Ureter (tissue), 1 donor: ENCODE measurements at regions not wholly inside any gene's neighbourhood (a gene's known extent, or its start where the extent isn't known, plus 50 kb on each side); places are given as distances from the start of the nearest gene placed in this dataset.
"Not testable (repeated sequence)": the region's sequence is repeated elsewhere in the genome, so short reads cannot be mapped to it uniquely, and the experiment has no call there.

Experiments used
- DNase-seq: peaks from one replicate; pipeline ENCODE4 v3.0.0-alpha.2; 2020; ENCODE audit warnings: low spot score
- donor health status: DM: yes; HTN: yes; CAD: no.

DNA sequence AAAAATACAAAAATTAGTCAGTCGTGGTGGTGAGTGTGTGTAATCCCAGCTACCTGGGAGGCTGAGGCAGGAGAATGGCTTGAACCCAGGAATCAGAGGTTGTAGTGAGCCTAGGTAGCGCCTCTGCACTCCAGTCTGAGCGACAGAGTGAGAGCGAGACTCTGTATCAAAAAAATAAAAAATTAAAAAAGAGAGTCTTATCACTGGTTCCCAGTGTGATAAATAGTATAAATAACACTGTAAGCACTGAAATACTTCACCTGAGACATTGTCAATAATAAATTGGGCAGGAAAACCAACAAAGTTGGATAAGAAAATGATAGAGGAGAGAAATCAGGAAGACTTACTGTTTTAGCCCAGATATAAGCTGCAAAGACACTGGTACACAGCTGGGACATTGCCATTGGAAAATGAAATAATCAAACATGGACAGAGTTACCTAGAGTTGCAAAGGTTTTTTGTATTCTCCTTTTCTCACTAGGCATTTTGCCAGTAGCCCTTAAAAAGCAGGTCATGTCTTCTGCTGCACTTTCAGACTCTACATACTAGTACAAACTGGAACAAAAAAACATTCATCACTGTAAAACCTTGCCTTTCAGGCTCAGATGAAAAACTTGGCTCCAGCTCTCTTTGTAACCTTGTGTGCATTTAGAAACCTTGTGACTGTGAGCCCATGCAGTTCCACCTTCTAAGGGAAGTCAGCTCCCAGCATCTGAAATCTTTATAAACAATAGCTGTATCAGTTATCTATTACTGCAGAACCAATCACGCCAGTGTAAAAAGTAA, 55.0 kb upstream of the PPP1R2C start:
- DNase-seq: no peak

DNA sequence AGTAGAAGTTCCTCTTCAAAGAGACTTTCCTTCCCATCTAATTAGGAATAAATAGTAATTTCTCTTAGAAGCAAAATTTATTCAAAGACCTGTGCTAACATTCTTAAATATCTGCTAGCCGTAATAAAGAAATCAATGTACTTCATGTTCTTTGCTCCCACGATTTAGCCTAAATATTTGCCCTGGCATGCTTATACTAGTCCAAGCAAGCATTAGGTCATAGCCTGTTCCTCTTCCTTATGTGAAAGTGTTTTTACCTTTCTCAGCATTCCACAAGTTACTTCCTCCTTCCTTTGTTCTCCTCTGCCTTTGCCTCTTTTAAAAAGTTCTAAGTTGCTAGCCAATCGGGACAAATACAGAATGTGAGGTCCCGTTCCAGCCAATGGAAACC, 55.6 kb upstream of the PPP1R2C start:
- not testable (repeated sequence) for DNase-seq

DNA sequence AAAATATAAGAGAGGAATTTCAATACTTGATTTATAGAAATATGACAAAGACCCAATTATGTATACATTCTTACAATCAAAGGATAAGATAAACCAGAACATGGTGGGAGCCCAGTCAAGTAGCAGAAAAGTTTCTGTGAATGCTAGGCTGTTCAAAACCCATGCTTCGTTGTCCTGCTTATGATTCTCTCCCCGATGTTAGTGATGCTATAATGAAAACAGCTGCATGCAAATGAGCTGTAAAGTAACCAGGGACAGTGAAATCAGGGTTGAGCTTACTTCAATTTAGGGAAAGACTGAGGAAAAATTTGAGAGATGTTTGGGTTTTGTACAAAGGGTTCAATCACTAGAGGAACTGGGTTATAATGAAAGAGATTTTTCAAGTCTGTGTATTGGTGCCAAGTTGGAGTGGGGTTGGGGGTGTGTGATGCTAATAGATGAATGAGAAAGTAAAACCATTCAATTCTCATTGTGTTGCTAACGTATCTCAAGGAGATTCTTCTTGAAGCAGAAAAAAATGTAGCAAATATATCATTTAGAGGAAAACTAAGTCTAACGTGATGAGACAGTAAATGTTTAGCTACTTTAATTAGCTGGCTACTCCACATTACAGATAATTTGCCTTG, 59.3 kb upstream of the PPP1R2C start:
- DNase-seq: no peak

DNA sequence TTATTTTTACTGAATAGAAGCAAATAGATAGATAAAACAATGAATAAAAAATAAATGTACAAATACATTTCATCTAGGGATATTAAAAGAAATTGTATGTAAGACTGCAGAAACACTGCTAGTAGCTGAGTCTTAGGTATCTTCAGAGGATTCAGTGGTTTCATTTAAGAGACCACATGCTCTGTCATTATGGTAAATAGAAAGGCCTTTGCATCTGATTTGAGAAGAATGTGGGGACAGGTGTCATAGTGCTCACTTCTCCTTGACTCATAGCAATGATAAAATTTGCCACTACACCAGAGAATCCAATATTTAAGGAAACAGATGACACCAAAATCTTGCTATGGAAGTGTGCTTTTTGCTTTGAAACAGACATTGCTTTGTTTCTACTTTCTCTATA, 59.8 kb upstream of the PPP1R2C start:
- no peak for DNase-seq

DNA sequence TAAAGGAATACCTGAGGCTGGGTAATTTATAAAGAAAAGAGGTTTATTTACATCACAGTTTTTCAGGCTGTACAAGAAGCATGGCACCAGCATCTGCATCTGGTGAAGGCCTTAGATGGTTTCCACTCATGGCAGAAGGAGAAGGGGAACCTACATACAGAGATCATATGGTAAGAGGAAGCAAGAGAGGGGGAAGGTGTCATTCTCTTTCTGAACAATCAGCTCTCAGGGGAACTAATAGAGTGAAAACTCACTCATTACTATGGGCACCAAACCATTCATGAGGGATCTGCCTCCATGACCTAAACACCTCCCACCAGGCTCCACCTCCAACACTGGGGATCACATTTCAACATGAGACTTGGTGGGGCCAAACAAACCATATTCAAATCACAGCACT, 61.7 kb upstream of the PPP1R2C start:
- DNase-seq: no peak

DNA sequence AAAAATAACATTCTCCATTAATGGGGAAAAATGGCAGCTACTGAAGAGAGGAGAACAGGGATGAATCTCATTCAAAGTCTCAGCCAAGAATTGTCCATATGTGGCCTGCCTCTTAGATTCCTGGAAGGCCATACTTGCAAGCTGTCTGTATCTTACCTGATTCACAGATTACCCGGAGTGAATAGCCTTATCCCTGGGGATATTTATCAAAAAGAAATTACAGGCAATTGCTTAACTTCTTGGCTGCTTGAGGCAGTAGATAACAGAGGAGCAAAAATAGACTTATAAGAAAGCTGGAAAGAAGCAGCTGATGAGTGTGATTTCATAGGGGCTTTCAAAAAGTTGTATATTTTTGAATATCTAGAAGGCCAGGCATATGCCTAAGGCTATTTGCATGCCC, 68.8 kb upstream of the PPP1R2C start:
- DNase-seq: no peak

DNA sequence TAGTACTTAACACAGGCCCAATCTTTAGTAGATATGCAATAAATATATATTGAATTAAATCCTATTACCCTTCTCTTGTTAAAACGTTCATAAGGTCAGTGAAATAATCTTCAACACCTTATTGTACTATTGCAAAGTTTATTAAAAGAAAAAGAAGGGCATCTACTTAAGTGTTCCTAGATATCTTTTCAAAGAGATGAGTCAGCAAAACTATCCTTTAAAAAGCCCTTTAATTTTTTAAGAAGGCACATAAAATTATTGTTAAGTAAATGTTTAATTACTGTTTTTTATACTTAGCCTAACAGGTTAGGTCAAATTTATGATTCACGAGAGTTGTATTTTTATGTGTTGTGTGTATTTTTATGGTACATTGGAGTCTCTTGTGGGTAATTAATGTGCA, 77.3 kb upstream of the PPP1R2C start:
- no peak for DNase-seq

DNA sequence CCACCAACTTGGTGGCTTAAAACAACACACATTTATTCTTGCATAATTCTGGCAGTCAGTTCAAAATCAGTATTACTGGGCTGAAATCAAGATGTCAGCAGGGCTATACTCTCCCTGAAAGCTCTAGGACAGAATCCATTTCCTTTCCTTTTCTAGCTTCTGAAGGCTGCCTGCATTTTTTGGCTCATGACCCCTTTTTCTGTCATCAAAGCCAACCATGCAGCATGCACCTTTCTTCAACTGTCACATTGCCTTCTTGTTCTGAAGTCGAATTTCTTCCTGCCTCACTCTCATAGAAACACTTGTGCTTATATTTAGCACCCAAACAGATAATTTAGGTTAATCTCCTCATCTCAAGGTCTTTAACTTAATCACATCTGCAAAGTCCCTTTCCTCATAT, 79.8 kb upstream of the PPP1R2C start:
- no peak for DNase-seq

DNA sequence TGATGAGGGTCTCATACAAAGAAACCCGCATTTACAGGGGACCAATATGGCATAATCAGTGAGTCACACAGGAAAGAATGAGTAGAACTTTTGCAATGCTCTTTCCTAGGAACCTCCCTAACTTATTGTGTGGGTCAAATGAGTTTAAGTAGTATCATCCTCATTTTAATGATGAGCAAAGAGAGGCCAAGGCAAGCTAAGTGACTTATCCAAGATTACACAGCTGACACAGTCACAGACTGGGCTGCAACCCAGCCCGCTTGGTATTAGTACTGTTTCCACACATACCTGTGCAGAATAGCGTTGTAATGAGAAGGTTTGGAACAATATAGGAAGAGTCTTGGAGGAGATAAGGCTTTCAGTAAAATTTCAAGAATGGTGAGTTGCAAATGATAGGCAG, 91.0 kb upstream of the PPP1R2C start:
- no peak for DNase-seq

DNA sequence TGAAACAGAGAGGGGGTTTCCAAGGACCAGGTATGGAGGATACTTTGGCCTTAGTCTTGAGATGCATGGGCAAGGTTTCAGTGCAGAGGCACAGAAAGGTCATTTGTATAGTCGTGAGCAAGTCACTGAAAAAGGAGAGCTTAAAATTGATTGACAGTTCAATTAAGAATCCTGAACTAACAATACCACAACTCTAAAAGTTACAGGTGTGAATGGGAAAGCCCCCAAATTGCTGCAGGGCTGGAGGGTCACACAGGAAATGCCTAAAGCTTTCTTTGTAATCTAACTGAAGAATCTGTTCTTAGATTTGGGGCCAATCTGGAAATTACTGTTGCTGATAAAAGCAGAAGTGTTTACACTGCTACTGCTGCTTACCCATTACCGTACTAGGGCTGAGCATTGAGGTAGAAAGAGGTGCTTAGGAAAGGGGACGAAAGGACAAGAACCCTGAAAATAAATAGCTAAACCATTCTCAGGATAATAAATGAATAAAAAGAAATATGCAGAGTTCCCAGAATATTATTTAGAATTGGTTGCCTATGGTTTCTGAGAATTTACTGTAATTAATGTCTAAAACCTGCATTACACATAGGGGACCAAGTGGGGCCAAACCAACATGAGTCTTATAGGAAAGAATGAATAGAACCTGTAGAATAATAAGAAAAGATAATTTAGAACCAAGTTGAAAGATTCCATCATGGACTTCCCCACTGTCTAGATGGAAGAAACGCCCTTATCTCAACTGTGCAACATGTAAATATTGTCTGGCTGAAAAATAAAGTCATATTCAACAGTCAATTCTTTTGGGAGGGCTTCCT, 91.9 kb upstream of the PPP1R2C start:
- no peak for DNase-seq

DNA sequence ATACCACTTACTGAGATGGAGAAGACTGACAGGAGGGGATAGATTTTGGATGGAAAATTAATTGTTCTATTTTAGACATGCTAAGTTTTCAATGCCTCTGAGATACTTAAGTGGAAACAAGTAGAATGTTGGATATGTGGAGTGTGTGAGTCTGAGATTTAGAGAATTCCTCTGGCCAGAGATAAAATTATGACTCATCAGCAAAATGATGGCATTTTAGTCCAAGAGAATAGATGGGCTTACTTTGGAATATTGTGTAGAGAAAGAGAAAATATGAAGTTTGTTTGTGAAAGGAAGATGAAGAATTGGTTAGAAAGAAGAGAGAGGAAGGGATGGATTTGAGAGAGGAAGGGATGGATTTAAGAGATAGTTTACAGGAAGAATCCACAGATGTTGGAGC, 108.6 kb upstream of the PPP1R2C start:
- no peak for DNase-seq

DNA sequence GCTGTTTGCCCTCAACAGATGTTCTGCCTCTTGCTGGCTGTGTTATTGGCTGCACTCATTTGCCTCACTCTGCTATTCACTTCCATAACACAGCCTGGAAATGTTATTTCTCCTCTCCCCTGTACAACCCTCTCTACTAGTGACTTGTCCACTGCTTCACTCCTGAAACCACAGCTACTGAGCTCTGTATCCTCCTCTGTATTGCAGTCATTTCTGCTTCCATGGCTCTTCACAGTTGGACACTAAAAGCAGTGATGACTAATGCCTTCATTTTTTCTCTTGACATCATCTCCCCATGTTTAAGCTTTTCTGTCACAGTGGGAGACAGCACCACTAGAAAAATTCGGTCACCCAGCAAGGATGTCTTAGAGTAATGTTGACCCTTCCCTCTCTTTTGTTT, 123.0 kb upstream of the PPP1R2C start:
- DNase-seq: no peak

DNA sequence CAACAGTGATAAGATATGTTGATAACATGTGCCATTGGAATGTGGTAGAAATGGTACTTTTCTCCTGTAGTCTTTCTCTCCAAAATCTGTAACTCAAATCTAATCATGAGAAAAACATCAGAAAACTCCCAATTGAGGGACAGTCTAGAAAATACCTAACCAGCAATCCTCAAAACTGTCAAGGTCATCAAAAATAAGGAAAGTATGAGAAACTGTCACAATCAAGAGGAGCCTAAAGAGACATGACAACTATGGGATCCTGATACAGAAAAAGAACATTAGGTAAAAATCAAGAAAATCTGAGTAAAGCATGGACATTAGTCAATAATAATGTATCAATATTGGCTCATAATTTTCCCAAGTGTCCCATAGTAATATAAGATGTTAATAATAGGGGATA, 124.5 kb upstream of the PPP1R2C start:
- DNase-seq: no peak

DNA sequence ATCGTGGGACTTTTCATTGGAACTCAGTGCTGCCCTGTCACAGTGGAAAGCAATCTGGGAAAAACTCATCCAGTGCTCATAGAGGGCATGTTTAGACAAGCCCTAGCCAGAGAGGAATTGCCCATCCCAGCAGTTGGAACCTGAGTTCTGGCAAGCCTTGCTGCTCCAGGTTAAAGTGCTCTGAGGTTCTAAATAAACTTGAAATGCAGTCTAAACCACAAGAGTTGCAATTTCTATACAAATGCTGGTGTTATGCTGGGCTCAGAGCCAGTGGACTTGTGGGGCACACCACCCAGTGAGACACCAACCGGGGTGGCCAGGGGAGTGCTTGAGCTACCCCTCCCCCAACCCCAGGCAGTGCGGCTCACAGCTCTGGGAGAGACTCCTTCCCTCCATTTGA, 142.8 kb upstream of the PPP1R2C start:
- DNase-seq: no peak

DNA sequence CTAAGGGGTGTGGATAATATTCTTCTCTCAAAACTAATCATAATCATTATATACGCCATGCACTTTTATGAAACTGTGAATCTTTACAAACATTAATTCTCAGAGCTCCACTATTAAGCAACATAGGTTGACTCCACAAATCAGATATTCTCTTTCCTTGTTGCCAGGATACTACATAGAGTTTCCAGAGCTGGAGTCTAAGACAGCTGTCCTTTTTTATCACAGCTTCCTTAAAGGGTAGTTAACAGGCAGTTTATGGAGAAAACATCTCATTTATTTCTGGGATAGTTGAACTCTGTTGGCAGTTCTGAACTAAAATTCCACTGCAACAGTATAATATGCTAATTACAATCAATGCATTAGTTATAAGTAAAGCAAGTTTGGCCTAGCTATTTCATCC, 152.1 kb upstream of the PPP1R2C start:
- no peak for DNase-seq

DNA sequence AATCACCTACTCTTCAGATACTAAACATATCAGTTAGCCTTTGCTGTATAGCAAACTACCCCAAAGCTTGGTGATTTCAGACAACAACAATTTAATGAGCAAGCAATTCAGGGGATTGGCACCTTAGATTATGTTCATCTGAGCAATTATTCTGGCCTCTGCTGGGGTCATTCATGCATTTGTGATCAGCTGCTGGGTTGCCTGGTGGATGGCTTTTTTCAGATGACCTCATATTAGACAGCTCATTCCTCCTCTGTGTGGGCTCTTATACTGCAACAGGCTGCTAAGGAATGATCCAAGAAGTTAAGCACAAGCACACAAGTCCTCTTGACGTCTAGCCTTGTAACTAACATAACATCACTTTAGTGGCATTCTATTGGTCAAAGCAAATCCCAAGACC, 153.0 kb upstream of the PPP1R2C start:
- no peak for DNase-seq

DNA sequence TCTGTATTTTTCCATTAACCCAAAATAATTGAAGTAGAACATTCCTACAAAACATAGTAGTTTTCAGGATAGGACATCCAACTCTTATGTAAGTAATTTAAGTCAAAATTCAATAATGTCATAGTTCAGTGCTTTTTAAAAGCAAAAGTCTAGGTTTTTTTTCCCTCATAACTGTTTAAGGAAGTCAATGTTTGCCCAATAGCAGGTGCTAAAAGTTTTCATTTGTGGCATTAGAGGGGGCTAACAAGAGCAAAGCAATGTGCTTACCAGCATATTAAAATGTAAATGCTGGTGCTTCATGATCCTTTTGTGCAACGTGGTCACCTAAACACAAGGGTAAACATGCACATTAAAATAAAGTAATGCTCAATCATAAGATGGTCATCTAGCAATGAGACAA, 155.2 kb upstream of the PPP1R2C start:
- DNase-seq: no peak

DNA sequence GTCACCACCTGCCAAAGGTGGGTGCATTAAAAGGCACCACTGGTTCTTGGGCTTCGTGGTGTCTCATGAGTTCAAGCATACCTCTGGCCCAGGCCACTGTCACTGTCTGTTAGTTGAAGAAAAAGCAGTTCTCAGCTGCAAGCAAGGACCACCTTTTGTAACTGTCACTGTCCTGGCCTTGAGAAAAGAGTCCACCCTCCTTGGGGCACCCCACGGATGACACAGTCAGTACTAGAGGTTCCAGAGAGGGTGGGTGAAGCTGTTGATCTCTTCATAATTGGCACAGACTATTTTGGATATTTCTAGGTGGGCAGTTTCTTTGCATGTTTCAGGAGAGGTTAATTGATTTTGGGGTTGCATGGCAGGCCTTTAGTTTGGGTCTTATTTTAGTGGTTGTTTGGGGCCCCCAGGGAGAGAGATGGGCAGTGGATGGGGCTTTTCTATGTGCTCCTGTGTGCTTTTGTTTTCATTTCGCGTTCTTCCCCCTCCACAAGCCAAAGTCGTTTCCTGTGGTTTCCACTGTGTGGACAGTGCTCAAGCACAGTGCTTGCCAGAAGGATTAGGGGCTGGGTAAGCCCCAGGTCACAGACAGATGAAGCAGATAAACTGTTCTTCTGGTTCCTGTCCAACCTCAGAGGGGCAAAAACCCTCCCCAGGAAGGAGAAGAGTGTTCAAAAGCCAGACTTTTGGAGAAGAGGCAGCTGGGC, 156.2 kb upstream of the PPP1R2C start:
- no peak for DNase-seq

DNA sequence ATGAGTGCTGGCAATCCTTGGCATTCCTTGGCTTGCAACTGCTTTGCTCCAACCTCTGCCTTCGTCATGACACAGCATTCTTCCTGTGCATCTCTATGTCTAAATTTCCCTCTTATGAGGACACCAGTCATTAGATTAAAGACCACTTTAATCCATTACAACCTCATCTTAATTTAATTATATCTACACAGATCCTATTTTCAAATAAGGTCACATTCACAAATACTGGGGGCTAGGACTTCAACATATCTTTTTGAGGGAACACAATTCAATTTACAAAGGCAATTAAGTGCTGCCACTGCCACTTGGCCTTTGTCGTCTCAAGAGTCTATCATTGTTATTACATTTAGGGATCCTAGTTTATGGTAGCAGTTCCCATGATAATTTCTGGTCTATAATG, 163.7 kb upstream of the PPP1R2C start:
- no peak for DNase-seq

DNA sequence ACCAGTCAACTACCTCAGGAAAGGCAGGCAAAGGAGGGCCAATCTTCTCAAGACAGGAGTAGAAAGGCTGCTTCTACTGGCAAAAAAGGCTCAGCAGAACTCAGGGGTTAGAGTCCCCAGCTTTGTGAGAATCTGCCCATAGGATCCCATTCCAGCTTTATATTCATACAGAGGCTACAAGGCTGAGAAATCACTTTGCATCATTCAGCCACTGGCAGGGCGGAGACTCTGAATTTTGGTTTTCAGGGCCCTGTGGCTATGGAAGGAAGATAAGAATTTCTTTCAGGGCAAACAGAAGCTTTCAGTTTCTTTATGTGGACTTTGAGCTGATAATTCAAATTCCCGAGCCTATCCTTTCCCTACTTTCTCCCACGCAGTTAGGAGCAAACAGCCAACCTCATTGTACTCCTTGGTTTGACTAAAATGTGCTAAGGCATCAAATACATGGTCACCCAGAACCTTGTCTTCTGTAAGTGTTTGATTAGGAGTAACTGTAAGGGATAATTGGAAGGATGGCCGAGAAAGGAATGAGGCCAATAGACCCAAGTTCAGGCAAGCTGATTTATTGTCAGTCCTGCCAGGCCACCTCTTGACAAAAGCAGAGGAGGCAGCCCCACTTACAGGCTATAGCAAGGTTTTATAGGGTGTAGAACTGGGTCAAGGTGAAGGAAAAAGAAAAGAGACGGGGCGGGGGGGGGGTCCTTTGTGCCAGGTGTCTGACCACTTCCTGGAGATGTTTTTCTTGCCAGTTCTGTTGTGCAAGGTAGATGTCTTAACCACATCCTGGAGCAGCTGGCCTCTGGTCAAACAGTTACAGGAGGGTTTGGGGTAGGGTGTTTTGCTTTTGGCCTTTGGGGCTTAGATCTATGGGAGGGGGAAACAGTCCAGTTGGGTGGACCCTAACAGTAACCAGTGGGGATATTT, 165.3 kb upstream of the PPP1R2C start:
- DNase-seq: no peak

DNA sequence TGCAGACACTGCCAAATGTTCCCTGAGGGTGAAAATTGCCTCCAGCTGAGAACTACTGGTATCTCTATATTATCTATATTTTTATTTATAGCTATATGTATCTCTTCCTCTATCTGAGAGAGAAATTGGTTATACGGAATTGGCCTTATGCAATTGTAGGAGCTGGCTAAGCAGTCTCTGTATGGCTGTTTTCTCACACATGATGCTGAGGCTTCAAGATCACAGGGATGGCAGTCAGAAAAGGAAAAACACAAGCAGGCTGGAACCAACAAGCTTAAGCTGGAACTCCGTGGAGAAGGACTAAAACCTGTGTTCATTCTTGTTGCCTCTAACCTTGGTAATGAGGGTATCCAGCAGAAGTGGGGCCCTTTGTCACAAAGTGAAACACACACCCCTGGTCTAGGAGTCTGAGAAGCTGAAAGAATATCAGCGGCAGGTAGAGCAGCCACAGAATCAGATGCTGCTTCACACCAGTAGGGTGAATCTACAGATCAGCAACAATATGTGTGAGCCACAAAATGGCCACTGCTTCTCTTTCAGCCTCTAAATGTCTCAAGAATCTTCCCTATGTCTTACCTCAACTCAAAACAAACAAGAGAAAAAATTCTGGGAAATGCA, 166.5 kb upstream of the PPP1R2C start:
- no peak for DNase-seq
